Middle frontal gyrus (tissue), 1 donor: ENCODE measurements at regions not wholly inside any gene's neighbourhood (a gene's known extent, or its start where the extent isn't known, plus 50 kb on each side); places are given as distances from the start of the nearest gene placed in this dataset.

Source experiments
- DNase-seq: peaks from one replicate; pipeline ENCODE4 v3.0.0-alpha.2; 2015; ENCODE audit warnings: low spot score; ENCODE audit errors: extremely low spot score

DNA sequence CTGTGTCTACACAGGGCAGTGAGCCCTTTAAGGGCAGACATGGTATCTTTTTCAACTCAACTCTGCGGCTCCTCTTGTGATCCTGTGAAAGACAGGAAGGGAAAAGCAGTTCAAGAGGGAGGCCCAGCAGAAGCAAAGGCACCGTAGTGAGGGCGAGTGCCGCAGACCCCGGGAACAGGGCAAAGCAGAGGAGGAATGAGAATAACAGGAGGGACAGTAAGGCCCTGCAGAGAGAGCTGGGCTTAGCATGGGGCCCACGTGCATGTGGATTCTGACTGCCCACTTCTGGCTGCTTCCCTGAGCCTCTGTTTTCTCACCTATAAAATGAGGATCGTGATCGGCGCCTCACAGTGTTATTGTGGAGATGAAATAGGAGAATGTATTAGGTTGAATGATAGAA lies 409.3 kb downstream of the PTPRU start:
- no peak for DNase-seq

DNA sequence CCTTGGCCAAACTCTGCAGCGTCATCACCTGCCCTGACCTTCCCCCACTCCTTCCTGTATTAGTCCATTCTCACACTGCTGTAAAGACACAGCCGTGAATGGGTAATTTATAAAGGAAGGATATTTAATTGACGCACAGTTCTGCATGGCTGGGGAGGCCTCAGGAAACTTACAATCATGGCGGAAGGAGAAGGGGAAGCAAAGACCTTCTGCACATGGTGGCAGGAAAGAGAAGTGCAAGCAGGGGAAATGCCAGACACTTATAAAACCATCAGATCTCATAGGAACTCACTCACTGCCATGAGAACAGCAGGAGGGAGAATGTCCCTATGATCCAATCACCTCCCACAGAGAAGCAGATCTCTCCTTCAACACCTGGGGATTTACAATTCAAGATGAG lies 408.5 kb downstream of the PTPRU start:
- DNase-seq = no peak

DNA sequence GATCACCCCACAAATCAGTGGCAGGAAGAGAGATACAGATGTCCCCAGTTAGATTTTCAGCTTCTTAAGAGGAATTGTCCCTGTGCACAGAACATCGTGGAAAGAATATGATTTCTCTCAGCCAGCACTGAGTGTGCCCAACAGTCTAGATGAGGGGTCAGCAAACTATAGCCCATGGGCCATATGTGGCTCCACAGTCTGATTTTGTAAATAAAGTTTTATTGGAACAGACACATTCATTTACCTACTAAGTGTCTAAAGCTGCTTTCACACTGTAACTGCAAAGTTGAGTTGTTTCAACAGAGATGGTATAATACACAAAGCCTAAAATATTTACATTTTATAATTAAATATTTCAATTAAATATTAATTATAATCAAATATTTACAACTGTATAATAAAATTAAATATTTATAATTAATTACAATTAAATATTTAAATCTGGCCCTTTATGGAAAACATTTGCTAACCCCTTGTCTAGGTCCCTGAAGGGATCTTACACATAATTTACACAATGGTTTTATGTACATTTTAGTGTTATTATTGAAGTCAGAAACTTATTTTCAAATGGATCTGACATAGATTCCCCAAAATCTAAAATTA lies 407.6 kb downstream of the PTPRU start:
- no peak for DNase-seq

GRCh38 chr1:29643281-29643680 lies 407.0 kb downstream of the PTPRU start:
- no peak for DNase-seq

DNA sequence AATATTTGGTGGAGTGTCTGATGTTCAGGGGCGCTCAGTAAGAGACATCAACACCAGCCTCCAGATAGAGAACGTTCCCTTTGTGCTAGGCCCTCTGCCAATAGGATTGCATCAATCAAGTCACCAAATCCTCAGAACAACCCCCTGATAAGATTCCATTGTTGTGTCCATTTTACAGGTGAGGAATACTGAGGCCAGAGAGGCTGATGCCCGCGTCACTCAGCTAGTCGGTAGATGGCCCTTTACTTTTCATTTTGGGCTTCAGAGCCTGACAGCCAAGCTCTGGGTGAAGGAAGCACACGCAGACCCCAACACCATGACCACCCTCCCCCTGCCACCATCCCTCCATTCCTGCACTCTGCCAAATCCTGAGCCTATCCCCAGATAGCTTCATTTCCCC lies 406.2 kb downstream of the PTPRU start:
- DNase-seq = no peak

DNA sequence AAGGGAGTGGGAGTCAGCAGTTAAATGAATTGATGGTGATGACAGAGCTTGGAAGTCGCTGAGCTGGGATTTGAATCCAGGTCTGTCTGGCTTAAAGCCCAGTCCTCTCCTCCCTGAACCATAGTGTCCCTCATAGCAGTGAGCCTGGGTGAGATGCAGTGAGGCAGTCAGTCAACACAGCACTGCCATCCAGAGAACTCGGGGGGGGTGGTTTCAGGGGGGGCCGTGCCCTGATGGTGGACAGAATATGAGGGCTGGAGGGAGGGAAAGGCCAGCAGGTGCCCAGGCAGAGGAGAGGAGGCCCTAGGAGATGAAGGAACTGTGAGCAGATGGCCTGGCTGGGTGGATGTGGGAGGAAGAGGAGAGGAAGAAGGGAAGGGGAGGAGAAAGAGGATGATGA lies 405.6 kb downstream of the PTPRU start:
- no peak for DNase-seq

DNA sequence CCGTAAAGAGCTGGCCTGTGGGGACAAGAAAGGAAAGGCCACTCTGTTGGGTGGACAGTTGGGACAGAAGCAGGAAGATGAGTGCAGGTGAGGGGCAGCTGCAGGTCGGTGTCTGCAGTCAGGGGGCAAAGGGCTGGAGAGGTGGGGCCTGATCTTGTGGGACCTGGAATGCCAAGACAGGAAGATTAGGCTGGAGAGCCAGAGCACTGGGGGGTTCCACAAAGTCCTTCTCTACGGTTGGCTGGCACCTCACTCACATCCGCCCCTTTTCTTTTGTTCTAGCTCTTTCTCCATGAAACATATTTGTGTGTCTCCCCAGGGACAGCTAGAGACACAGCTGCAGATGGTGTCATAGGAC lies 404.1 kb downstream of the PTPRU start:
- no peak for DNase-seq

- DNase-seq = no peak
Observed at GRCh38 chr1:29639741-29640427, 403.6 kb downstream of the PTPRU start.

GRCh38 chr1:29639156-29639736 lies 402.9 kb downstream of the PTPRU start:
- no peak for DNase-seq

DNA sequence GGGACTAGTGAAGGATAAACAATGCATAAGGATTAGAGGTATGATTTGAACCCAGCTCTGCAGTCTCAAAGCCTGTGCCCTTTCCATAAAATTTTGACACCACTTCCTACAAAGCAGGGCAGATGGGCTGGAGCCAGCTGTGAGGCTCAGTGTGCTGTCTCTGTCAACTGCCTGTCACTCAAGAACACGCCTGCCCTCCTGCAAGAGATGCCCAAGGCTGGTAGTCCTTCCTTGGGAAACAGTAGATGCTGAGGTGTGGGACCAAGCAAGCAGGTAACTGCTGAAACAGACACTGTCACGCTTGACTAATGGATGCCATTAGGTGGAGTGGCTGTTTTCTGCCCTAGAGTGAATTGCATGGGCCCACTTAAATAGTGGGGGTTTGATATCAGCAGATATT lies 402.0 kb downstream of the PTPRU start:
- DNase-seq = no peak

DNA sequence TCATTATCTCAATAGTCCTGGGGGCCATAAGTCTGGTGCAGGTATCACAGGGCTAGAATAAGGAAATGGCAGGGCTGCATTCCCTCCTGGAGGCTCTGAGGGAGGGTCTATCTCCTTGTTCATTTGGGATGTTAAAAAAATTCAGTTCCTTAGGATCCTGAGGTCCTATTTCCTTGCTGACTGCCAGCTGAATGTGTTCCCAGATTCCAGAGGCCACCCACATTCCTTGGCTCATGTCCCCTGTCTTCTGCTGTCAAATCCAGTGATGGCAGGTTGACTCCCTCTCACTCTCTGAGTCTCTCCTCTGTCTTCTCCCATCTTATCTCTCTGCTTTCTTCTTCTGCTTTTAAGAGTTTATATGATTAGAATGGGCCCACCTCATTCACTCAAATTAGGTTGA lies 400.6 kb downstream of the PTPRU start:
- no peak for DNase-seq

GRCh38 chr1:29635501-29636263 lies 399.4 kb downstream of the PTPRU start:
- no peak for DNase-seq

DNA sequence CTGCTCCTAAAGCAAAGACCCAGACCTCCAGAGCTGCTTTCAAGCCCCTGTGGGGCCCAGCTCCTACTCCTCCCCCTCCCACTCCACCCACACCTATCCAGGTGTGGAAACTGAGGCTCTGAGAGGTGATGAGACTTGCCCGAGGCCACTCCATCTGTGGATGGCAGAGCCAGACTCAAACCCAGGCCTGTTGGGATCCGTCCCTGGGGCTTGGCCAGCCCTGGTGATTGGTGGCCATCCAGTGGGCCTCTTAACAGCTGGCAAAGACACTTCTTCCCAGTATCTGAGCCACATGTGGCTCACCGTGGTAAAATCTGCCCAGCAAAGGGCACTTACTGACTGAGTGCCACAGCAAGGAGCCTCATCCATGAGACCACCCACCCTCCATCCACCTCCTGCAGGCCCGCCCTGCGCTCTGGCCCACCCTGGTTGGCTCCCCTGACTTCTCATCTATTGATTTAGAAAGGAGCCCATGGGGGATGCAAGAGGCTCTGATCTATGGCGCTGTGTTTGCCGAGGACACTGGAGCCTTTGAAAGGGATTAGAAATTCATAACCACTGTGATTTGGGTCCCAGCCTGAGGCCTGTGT lies 398.5 kb downstream of the PTPRU start:
- DNase-seq = no peak

- no peak for DNase-seq
Observed at GRCh38 chr1:29634324-29634723, 398.0 kb downstream of the PTPRU start.

DNA sequence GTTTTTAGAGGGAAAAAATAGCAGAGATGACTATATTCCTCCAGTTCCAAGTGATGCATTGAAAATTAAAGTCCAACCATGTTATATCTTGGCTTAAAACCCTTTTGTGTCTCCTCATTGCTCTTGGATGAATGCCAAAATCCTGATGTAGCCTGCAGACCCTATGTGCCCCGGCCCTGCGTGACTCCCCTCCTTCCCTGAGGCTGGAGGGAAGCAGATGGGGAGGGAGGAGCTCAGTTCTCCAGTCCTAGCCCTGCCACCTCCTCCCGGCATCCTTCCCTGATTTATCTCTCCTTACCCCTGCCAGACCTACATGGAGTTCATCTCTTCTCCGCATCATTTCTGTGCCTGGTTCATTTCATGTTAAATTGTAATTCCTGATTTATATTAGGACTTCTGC lies 397.4 kb downstream of the PTPRU start:
- DNase-seq = no peak

- no peak for DNase-seq
Observed at GRCh38 chr1:29632806-29633615, 396.7 kb downstream of the PTPRU start.

DNA sequence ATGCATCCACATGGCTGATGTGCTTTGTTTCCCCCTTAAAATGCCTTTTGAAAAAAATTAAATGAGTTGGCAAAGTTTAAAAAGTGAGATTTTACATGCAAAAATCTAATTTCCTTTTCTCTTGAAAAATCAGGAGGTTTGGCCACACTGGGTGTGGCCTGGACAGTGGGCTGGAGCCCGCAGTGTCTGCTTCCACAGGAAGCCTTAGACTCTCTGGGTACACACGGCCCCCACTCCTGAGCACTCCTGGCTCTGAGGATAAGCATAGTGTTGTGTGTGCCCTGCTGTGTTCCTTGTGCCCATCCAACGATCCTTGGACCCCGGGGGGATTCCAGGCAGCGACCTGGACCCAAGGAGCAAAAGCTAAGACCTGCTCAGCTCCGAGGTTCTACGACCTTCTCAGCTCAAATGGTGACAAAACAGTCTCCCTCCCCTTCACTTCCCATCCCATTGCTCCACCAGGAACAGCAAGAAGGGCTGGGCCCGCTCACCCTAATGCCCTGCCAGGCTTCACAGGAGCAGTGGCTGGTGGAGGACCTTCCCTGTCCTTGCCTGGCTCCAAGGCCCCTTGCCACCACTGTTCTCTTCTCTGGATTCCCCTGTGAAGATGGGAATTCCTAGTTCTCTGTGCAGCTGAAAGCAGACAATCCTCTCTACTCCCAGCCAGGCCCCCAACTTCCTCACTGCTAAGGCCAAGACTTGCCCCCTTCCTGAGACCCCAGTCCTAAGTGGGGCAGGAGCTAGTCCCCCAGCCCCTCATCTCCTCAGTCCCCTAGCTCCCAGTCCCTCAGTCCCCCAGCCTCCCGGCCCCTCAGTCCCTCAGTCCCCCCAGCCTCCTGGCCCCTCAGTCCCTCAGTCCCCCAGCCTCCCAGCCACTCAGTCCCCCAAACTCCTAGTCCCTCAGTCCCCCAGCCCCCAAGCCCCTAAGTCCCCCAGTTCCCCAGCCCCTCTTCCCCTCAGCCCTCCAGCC lies 395.8 kb downstream of the PTPRU start:
- DNase-seq = no peak

DNA sequence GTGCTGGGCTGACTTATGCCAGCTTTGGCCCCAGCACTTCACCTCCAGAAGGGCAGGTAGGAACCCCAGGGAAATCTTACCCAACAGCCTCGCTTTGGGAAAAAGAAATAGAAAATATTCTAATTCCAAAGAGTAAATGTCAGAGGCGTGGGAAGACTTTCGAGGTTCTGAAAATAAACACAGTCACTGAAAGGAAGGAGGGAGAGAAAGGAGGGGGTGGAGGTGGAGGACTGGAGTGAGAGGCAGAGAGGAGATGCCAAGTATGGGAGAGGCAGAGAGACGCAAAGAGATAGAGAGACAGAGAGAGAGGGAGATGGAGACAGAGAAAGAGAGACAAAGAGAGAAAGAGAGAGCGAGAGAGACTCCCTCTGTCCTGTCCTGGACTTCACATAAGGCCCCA lies 395.0 kb downstream of the PTPRU start:
- DNase-seq = no peak

DNA sequence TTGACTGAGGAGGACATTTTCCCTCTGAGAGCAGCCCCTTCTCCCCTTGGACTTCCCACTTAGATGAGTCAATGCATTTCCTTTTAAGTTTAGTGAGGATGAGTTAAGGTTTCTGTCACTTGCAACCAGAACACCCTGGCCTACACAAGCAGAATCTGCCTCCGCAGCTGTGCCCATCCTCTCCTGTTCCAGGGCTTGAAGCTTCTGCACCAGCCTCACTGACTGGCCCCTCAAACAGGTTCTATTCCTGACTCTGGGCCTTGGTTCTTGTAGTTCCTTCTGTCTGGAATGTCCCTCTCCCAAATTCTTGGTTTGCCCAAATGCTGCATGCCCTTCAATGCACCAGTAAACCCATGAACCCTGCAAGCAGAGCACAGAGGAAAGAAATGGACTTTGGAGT lies 394.4 kb downstream of the PTPRU start:
- no peak for DNase-seq
